ENCODE measurements at regions not wholly inside any gene's neighbourhood (a gene's known extent, or its start where the extent isn't known, plus 50 kb on each side); places are given as distances from the start of the nearest gene placed in this dataset.

DNA sequence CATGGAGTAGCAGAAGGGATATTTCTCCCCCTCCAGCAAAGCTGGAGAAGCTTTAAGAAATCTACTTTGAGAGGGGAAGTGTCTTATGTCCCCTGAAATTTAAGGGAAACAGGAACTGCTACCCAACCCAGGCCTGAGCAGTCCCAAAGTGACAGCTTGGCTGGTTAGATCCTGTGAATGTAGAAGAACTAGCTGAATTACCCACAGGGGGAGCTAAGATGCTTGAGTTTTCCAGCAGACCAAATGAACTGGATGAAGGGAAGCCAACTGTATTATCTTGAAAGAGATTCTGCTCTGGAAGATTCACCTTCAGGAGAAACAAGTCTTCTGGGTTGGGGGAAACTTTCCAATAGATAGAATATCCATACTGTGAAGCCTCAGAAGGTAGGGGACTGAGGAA, 303.3 kb upstream of the MMS22L start:
- POLR2A ChIA-PET = no interaction called here
- no peak overlapping the region for H3K27ac ChIP-seq (ENCODE audit: low read depth, low read length)
- no peak overlapping the region for H3K4me3 ChIP-seq (ENCODE audit: low read depth, low read length)
- TF ChIP-seq, protein P1, sequence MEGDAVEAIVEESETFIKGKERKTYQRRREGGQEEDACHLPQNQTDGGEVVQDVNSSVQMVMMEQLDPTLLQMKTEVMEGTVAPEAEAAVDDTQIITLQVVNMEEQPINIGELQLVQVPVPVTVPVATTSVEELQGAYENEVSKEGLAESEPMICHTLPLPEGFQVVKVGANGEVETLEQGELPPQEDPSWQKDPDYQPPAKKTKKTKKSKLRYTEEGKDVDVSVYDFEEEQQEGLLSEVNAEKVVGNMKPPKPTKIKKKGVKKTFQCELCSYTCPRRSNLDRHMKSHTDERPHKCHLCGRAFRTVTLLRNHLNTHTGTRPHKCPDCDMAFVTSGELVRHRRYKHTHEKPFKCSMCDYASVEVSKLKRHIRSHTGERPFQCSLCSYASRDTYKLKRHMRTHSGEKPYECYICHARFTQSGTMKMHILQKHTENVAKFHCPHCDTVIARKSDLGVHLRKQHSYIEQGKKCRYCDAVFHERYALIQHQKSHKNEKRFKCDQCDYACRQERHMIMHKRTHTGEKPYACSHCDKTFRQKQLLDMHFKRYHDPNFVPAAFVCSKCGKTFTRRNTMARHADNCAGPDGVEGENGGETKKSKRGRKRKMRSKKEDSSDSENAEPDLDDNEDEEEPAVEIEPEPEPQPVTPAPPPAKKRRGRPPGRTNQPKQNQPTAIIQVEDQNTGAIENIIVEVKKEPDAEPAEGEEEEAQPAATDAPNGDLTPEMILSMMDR (IDR thresholded peaks at IDR 0.05; ENCODE audit: low read depth, low read length) = peak; percentile 61
- H3K9me3 ChIP-seq (ENCODE audit: control insufficient read depth, insufficient read depth, low read length) = no peaks in the 10 kb centered on the region
- no peaks in the 10 kb centered on the region for H3K27me3 ChIP-seq (ENCODE audit: control insufficient read depth, insufficient read depth, low read length)
- DNase-seq (ENCODE audit: low read depth, low spot score) = peak; percentile 7
- CTCF ChIA-PET = interaction anchor here (0.5 to 1.4 kb wide), 6 partner anchors 9 to 809 kb away, joined by 3 to 4 read pairs (median 4); no protein-coding TSS in a partner anchor

DNA sequence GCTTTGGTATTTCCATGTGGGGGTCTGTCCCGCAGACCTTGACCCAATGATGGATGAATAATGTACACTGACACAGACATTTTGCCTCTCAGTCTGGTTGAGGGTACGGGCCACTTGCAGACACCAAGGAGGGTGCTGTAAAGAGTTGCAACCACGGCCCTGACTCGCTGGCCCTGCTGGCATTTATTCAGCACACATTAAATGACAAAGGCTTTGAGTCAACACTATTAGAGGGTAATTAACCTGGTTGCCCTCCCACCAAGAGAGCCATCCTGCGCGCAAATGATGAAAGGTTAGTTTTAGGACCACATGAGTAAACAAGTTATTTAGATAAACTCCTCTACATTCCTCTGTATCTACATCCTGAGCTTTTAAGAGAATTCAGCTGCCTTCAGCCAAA, 308.9 kb upstream of the MMS22L start:
- no peak overlapping the region for H3K4me3 ChIP-seq (ENCODE audit: low read depth, low read length)
- no peaks in the 10 kb centered on the region for H3K27me3 ChIP-seq (ENCODE audit: control insufficient read depth, insufficient read depth, low read length)
- no peak overlapping the region for H3K27ac ChIP-seq (ENCODE audit: low read depth, low read length)
- no peaks in the 10 kb centered on the region for H3K9me3 ChIP-seq (ENCODE audit: control insufficient read depth, insufficient read depth, low read length)
- no peak for DNase-seq (ENCODE audit: low read depth, low spot score)
- TF ChIP-seq, protein P1 (IDR thresholded peaks at IDR 0.05; ENCODE audit: low read depth, low read length) = no peak
- POLR2A ChIA-PET = no interaction called here
- CTCF ChIA-PET = no interaction called here

DNA sequence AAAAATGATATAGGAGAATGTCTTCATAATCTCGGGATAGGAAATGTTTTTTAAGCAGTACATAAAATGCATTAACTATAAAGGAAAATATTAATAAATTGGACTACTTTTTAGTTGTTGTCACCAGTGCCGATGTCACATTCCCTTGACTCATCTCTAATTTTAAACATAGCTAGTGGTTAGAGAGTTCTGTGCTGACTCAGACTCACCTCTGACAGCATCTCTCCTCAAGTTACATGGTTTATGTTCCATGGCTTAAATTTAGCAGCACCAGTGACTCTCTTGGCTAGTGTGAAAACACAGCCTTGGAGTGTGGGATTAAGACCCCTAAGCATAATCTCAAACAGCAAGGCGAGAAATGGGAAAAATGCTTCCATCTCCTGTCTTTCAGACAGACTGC, 311.8 kb upstream of the MMS22L start:
- H3K27ac ChIP-seq (ENCODE audit: low read depth, low read length) = no peak overlapping the region
- H3K4me3 ChIP-seq (ENCODE audit: low read depth, low read length) = no peak overlapping the region
- no peaks in the 10 kb centered on the region for H3K27me3 ChIP-seq (ENCODE audit: control insufficient read depth, insufficient read depth, low read length)
- ChIA-PET CTCF (no interaction called here), POLR2A (no interaction called here)
- H3K9me3 ChIP-seq (ENCODE audit: control insufficient read depth, insufficient read depth, low read length) = no peaks in the 10 kb centered on the region
- DNase-seq (ENCODE audit: low read depth, low spot score) = peak; percentile 38
- TF ChIP-seq, protein P1 (IDR thresholded peaks at IDR 0.05; ENCODE audit: low read depth, low read length) = no peak

DNA sequence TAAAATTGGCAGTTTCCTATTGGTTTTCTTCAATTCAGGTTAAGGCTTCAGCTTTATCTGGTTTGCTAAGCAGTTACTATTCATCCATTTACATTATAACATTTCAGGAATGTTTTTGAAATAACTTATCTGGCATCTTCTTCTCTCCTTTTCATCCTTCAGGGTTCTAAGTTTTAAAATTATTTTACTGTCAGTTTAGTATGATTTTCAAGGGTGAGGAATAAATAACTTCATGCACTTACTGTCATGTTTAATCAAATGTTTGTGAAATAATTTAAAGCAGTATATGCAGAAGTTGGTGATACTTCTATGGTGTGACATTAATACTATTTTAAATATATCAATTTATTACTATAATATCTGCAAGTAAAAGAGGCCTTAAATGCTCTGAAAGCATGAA, 338.1 kb upstream of the MMS22L start:
- no peaks in the 10 kb centered on the region for H3K9me3 ChIP-seq (ENCODE audit: control insufficient read depth, insufficient read depth, low read length)
- no peak overlapping the region for H3K4me3 ChIP-seq (ENCODE audit: low read depth, low read length)
- H3K27me3 ChIP-seq (ENCODE audit: control insufficient read depth, insufficient read depth, low read length) = no peaks in the 10 kb centered on the region
- no peak overlapping the region for H3K27ac ChIP-seq (ENCODE audit: low read depth, low read length)
- ChIA-PET CTCF (no interaction called here), POLR2A (no interaction called here)
- TF ChIP-seq, protein P1 (IDR thresholded peaks at IDR 0.05; ENCODE audit: low read depth, low read length) = no peak
- no peak for DNase-seq (ENCODE audit: low read depth, low spot score)

DNA sequence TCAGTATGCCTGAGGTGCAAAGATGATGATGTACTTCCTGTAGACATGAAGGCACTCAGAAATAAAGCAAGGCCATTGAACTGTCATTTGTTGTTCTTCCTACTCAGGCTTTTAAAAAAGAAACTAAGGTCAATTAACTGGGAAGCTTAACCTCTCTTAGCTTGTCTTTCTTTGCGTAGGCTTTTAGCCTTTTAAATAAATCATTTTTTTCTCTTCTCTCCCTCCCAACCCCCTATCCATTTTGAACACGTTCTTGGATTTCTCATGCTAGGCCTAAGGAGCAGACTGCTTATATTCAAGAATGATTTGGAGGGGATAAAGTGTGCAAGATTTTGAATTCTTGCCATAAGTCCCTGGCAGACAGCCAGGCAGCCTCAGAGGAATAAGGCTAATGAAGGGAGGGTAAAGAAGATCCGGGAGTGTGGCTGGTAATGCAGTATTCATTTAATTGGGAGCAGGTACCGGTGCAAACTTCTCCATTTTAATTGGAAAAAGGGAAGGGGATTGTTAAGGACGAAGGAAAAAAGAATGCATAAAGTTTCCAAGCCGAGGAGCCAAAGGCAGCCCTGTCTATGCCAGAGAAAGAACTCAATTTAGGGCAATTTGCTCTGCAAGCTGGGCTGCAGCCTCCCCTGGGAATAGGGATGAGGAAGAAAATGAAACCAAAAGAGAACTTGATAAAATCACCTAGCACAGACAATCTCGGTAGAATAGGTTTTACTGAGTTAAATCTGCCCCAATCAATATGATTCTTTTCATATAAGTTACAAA, 343.8 kb upstream of the MMS22L start:
- Histone ChIP-seq H3K27me3 (ENCODE audit: control insufficient read depth, insufficient read depth, low read length) (no peaks in the 10 kb centered on the region), H3K27ac (ENCODE audit: low read depth, low read length) (no peak overlapping the region), H3K4me3 (ENCODE audit: low read depth, low read length) (peak overlapping the region; percentile 39), H3K9me3 (ENCODE audit: control insufficient read depth, insufficient read depth, low read length) (no peaks in the 10 kb centered on the region)
- TF ChIP-seq, protein P1 (IDR thresholded peaks at IDR 0.05; ENCODE audit: low read depth, low read length) = no peak
- no peak for DNase-seq (ENCODE audit: low read depth, low spot score)
- POLR2A ChIA-PET = no interaction called here
- CTCF ChIA-PET = no interaction called here

All from AG04450 (cell line).